GM18511 (cell line): ENCODE measurements at regions not wholly inside any gene's neighbourhood (a gene's known extent, or its start where the extent isn't known, plus 50 kb on each side); places are given as distances from the start of the nearest gene placed in this dataset.
"Not testable (repeated sequence)": the region's sequence is repeated elsewhere in the genome, so short reads cannot be mapped to it uniquely, and the experiment has no call there.

Source experiments
- ATAC-seq: cut with Tn5 transposase; IDR thresholded peaks from one replicate; pipeline ENCODE4 v1.9.1; 2021; ENCODE audit warnings: mild to moderate bottlenecking, moderate library complexity; ENCODE audit not compliant: unreplicated experiment

GRCh38 chr3:20307383-20307782 lies 121.4 kb upstream of the SGO1 start:
- no peak for ATAC-seq

GRCh38 chr3:20305647-20306046 lies 119.6 kb upstream of the SGO1 start:
- ATAC-seq, result no peak

- no peak for ATAC-seq
Observed at GRCh38 chr3:20302766-20303165, 116.8 kb upstream of the SGO1 start.

- no peak for ATAC-seq
Observed at GRCh38 chr3:20288050-20288449, 102.0 kb upstream of the SGO1 start.

- ATAC-seq, result peak; percentile 69
Observed at GRCh38 chr3:20280257-20280656, 94.3 kb upstream of the SGO1 start.

GRCh38 chr3:20265977-20266376 lies 80.0 kb upstream of the SGO1 start:
- ATAC-seq, result not testable (repeated sequence)

GRCh38 chr3:20264900-20265567 lies 79.0 kb upstream of the SGO1 start:
- no peak for ATAC-seq

GRCh38 chr3:20258371-20258770 lies 72.4 kb upstream of the SGO1 start:
- ATAC-seq, result no peak

- ATAC-seq, result peak; percentile 90
Observed at GRCh38 chr3:20256144-20256543, 70.1 kb upstream of the SGO1 start.

GRCh38 chr3:20254268-20255117 lies 68.5 kb upstream of the SGO1 start:
- no peak for ATAC-seq

GRCh38 chr3:20250786-20251185 lies 64.8 kb upstream of the SGO1 start:
- no peak for ATAC-seq

GRCh38 chr3:20250314-20250713 lies 64.3 kb upstream of the SGO1 start:
- no peak for ATAC-seq

- peak; percentile 77 for ATAC-seq
Observed at GRCh38 chr3:20246662-20247061, 60.7 kb upstream of the SGO1 start.

- no peak for ATAC-seq
Observed at GRCh38 chr3:20245781-20246180, 59.8 kb upstream of the SGO1 start.

- ATAC-seq, result no peak
Observed at GRCh38 chr3:20240154-20240883, 54.3 kb upstream of the SGO1 start.

- not testable (repeated sequence) for ATAC-seq
Observed at GRCh38 chr3:20238199-20238598, 52.2 kb upstream of the SGO1 start.

GRCh38 chr3:20236603-20237002 lies 50.6 kb upstream of the SGO1 start:
- ATAC-seq, result no peak
